HEK293T (cell line): ENCODE measurements at regions not wholly inside any gene's neighbourhood (a gene's known extent, or its start where the extent isn't known, plus 50 kb on each side); places are given as distances from the start of the nearest gene placed in this dataset.

Experiments
- FOXA1 ChIP-seq: fragments of 450-650 bp; IDR thresholded peaks from 2 replicates; pipeline ENCODE4 v1.6.1; 2016; ENCODE audit warnings: mild to moderate bottlenecking
- L3MBTL2 ChIP-seq: fragments of 450-650 bp; conservative IDR thresholded peaks from 2 replicates; pipeline ENCODE4 v1.6.1; 2016; ENCODE audit warnings: mild to moderate bottlenecking
- NFRKB ChIP-seq: fragments of 450-650 bp; IDR thresholded peaks from 2 replicates; pipeline ENCODE4 v1.6.1; 2016; ENCODE audit warnings: mild to moderate bottlenecking, moderate library complexity
- SP1 ChIP-seq: fragments of 450-650 bp; IDR thresholded peaks from 2 replicates; pipeline ENCODE4 v1.6.1; 2017
- TARDBP ChIP-seq: fragments of 450-650 bp; IDR thresholded peaks from 2 replicates; pipeline ENCODE4 v1.6.1; 2016
- ZNF384 ChIP-seq: fragments of 450-650 bp; IDR thresholded peaks from 2 replicates; pipeline ENCODE4 v1.6.1; 2016

DNA sequence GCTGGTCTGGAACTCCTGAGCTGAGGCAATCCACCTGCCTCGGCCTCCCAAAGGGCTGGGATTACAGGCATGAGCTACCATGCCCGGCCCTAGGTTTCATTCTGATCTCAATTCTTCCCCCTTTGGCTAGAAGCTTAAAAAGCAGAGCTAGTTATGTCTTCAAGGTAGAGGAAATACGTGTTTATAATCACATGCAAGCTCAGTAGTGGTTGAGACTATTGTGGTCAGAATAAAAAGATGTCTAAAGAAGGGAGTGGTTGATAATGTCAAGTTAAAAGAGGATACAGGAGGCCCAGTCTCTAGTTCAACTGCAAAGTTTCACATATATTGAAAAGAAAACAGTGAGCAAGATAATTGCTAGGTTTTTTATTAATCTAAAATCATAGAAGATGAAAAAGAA lies 807.8 kb upstream of the ACVR2A start:
- TF ChIP-seq L3MBTL2 (no peak), ZNF384 (no peak), TARDBP (no peak), FOXA1 (no peak), SP1 (no peak), NFRKB (no peak)
